BE2C (cell line): ENCODE measurements at regions not wholly inside any gene's neighbourhood (a gene's known extent, or its start where the extent isn't known, plus 50 kb on each side); places are given as distances from the start of the nearest gene placed in this dataset.
"Not testable (repeated sequence)": the region's sequence is repeated elsewhere in the genome, so short reads cannot be mapped to it uniquely, and the experiment has no call there.

Experiments used
- DNase-seq: peaks from one replicate; pipeline ENCODE4 v3.0.0-alpha.2; 2020
- H3K27me3 ChIP-seq: fragments of 250-450 bp; sonication (Bioruptor Pico); 2 replicates; pipeline ENCODE4 v1.5.1; 2020; ENCODE audit warnings: mild to moderate bottlenecking
- H3K36me3 ChIP-seq: fragments of 250-450 bp; sonication (Bioruptor Pico); 2 replicates; pipeline ENCODE4 v1.5.1; 2020; ENCODE audit warnings: mild to moderate bottlenecking
- H3K4me1 ChIP-seq: fragments of 250-450 bp; sonication (Bioruptor Pico); 2 replicates; pipeline ENCODE4 v1.5.1; 2020
- H3K4me3 ChIP-seq: 2 replicates; pipeline ENCODE4 v1.5.1; 2011; ENCODE audit warnings: low read depth, low read length
- H3K9me3 ChIP-seq: fragments of 250-450 bp; sonication (Bioruptor Pico); 2 replicates; pipeline ENCODE4 v1.5.1; 2020
- CTCF ChIP-seq: IDR thresholded peaks from 2 replicates; pipeline ENCODE4 v1.5.1; 2012; ENCODE audit warnings: mild to moderate bottlenecking, low read depth, low read length

- not testable (repeated sequence) for H3K4me1 ChIP-seq, H3K9me3 ChIP-seq, H3K4me3 ChIP-seq, H3K36me3 ChIP-seq, H3K27me3 ChIP-seq, DNase-seq
These were observed 52.4 kb upstream of the EHHADH start for GRCh38 chr3:185306286-185306685.

DNA sequence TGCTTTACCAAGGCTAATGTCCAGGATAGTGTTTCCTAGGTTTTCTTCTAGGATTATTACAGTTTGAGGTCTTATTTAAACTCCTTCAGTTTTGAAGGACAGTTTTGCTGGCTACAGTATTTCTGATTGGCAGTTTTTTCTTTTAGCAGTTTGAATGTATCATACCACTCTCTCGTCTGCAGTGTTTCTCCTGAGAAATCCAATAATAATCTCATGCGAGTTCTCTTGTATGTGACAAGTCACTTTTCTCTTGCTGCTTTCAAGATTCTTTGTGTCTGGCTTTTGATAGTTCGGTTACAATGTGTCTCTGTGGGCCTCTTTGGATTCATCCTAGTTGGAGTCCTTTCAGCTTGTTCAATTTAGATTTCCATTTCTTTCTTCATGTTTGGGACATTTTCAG, 53.0 kb upstream of the EHHADH start:
- DNase-seq = no peak
- no peak for TF ChIP-seq CTCF
- no peaks in the 10 kb centered on the region for H3K27me3 ChIP-seq
- H3K36me3 ChIP-seq = no peaks in the 10 kb centered on the region
- H3K4me3 ChIP-seq = no peak overlapping the region
- no peaks in the 10 kb centered on the region for H3K4me1 ChIP-seq
- no peaks in the 10 kb centered on the region; the same call in 1 of the 2 replicates for H3K9me3 ChIP-seq

GRCh38 chr3:185308126-185308754, 54.4 kb upstream of the EHHADH start:
- peak; percentile 93 for TF ChIP-seq CTCF

GRCh38 chr3:185309302-185309701, 53.6 kb upstream of the MAP3K13 start:
- no peak for DNase-seq
- no peak overlapping the region for H3K4me3 ChIP-seq
- H3K27me3 ChIP-seq = no peaks in the 10 kb centered on the region
- no peaks in the 10 kb centered on the region for H3K4me1 ChIP-seq
- TF ChIP-seq CTCF = no peak
- H3K36me3 ChIP-seq = no peaks in the 10 kb centered on the region
- H3K9me3 ChIP-seq = no peaks in the 10 kb centered on the region; the same call in 1 of the 2 replicates

More at GRCh38 chr3:185308126-185308754, 54.4 kb upstream of the EHHADH start:
- Histone ChIP-seq H3K36me3 (no peaks in the 10 kb centered on the region), H3K4me1 (no peaks in the 10 kb centered on the region), H3K4me3 (no peak overlapping the region), H3K9me3 (no peaks in the 10 kb centered on the region; the same call in 1 of the 2 replicates), H3K27me3 (no peaks in the 10 kb centered on the region)
- peak; percentile 56 for DNase-seq

DNA sequence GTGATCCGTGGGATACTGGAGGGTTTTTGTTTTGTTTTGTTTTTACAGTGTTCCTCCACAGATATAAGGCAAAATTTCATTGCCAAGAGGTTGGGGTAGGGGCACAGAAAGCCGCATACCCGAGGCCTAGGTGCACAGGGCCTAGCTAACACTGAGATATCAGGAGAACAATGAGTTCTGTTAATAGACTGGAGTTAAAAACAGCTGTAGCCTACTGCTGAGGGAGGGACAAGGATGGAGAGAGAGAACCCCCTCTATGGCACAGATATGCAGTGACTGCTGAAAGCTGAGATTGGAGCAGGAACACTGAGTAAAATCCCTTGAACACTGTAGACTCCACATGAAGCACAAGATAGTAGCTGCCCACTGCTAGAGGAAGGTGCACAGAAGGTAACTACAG, 53.1 kb upstream of the MAP3K13 start:
- Histone ChIP-seq H3K27me3 (no peaks in the 10 kb centered on the region), H3K9me3 (no peaks in the 10 kb centered on the region; the same call in 1 of the 2 replicates), H3K4me1 (no peaks in the 10 kb centered on the region), H3K4me3 (no peak overlapping the region), H3K36me3 (no peaks in the 10 kb centered on the region)
- TF ChIP-seq CTCF = no peak
- no peak for DNase-seq

DNA sequence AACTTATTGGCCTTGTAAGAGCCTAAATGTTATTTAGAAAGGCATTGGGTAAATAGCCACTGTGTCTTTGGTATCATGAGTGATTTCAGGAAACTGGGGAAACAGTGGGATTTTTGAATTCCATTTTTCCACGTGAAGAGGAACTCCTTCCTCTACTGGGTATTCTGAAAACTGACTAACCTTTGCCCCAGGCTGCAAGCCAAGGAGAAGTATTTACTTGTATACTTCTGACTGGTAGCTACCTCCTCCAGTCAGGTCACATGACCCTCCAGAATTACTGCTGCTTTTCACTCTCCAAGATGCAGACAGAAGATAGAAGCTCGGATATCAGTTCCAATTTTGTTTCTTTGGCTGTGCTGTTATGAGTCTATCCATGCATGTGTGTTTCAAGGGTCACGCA, 50.9 kb upstream of the MAP3K13 start:
- no peaks in the 10 kb centered on the region; the same call in 1 of the 2 replicates for H3K9me3 ChIP-seq
- no peaks in the 10 kb centered on the region for H3K27me3 ChIP-seq
- no peaks in the 10 kb centered on the region for H3K4me1 ChIP-seq
- TF ChIP-seq CTCF = no peak
- no peak for DNase-seq
- no peak overlapping the region for H3K4me3 ChIP-seq
- no peaks in the 10 kb centered on the region for H3K36me3 ChIP-seq
